HCT116 (cell line): ENCODE measurements at regions not wholly inside any gene's neighbourhood (a gene's known extent, or its start where the extent isn't known, plus 50 kb on each side); places are given as distances from the start of the nearest gene placed in this dataset.

ENCODE experiments used
- ATAC-seq: fragments of 200-7000 bp; cut with Tn5 transposase; 2 replicates; pipeline ENCODE4 v1.9.1; 2020; ENCODE audit warnings: mild to moderate bottlenecking, moderate library complexity
- BruUV-seq: library from RNA; stranded (reverse); fragments of 400-500 nt; replicated peaks from 2 replicates; lab custom pipeline; 2021; lab: Mats Ljungman, UMichigan
- CTCF ChIA-PET: fragments of 300-600 bp; sonication (Branson Sonifier 250); formaldehyde crosslinking; loops from one replicate; lab custom pipeline; 2021; ENCODE audit warnings: antibody characterized with exemption; lab: Charles Lee
- POLR2A ChIA-PET: fragments of 300-600, 350-600 bp; sonication (Branson Sonifier 250); formaldehyde crosslinking; loops from one replicate; lab custom pipeline; 2021; ENCODE audit warnings: antibody characterized with exemption; lab: Charles Lee
- RAD21 ChIA-PET, 2 experiments: fragments of 300-600 bp; sonication (Branson Sonifier 250); formaldehyde crosslinking; loops; one replicate each; lab custom pipeline; 2023; ENCODE audit warnings: low total read pairs in 2 of 2; ENCODE audit not compliant: uncharacterized antibody in 2 of 2, unreplicated experiment in 2 of 2, low non-redundant PET in 1 of 2; lab: Charles Lee
- DNase-seq: peaks from one replicate; pipeline ENCODE4 v3.0.0-alpha.2; 2010; ENCODE audit warnings: low read depth, low spot score
- H2AFZ ChIP-seq: fragments of 200-600 bp; shearing (Covaris generic), sonication (generic); 2 replicates; pipeline ENCODE4 v1.6.1; 2017; ENCODE audit warnings: low read depth, mixed run types, mixed read lengths, antibody characterized with exemption, low read length; ENCODE audit not compliant: poor library complexity, severe bottlenecking
- H3K27ac ChIP-seq: 2 replicates; pipeline ENCODE4 v1.5.1; 2012; ENCODE audit warnings: low read depth, low read length
- H3K27me3 ChIP-seq: fragments of 200-600 bp; sonication (generic); 2 replicates; pipeline ENCODE4 v1.6.1; 2016; ENCODE audit warnings: mixed run types, low read length, mixed read lengths; ENCODE audit not compliant: insufficient read depth
- H3K36me3 ChIP-seq, 2 experiments: fragments of 200-500 bp in 1 of 2; fragments of 200-600 bp in 1 of 2; sonication (Bioruptor generic) in 1 of 2; sonication (generic) in 1 of 2; 2 replicates each; pipeline versions ENCODE4 v1.5.1 to v1.6.1; 2014 to 2016; ENCODE audit warnings: low read length in 2 of 2, inconsistent platforms in 1 of 2, mixed read lengths in 1 of 2, mixed run types in 1 of 2; ENCODE audit not compliant: insufficient read depth in 2 of 2, control insufficient read depth in 1 of 2
- H3K4me1 ChIP-seq, 2 experiments: fragments of 200-600 bp in 1 of 2; sonication (generic) in 1 of 2; 2 replicates each; pipeline versions ENCODE4 v1.5.1 to v1.6.1; 2012 to 2017; ENCODE audit warnings: low read length in 2 of 2, inconsistent platforms in 1 of 2, mild to moderate bottlenecking in 1 of 2, mixed read lengths in 1 of 2, mixed run types in 1 of 2, moderate library complexity in 1 of 2; ENCODE audit not compliant: insufficient read depth in 2 of 2, control insufficient read depth in 1 of 2
- H3K4me2 ChIP-seq: fragments of 200-600 bp; sonication (generic); 2 replicates; pipeline ENCODE4 v1.6.1; 2017; ENCODE audit warnings: mixed run types, low read length, mixed read lengths
- H3K4me3 ChIP-seq, 2 experiments: fragments of 200-600 bp in 1 of 2; sonication (generic) in 1 of 2; replicated peaks in 1 of 2; 2 replicates each; pipeline ENCODE4 v1.5.1; 2011 to 2016; ENCODE audit warnings: low read length in 2 of 2, control low read depth in 1 of 2, low read depth in 1 of 2, mild to moderate bottlenecking in 1 of 2, mixed read lengths in 1 of 2, mixed run types in 1 of 2
- H3K79me2 ChIP-seq: fragments of 200-600 bp; sonication (generic); 2 replicates; pipeline ENCODE4 v1.6.1; 2017; ENCODE audit warnings: mild to moderate bottlenecking, mixed run types, low read length, moderate library complexity, mixed read lengths; ENCODE audit not compliant: insufficient read depth
- H3K9ac ChIP-seq: fragments of 200-600 bp; sonication (generic); 2 replicates; pipeline ENCODE4 v1.6.1; 2016; ENCODE audit warnings: low read length, mixed read lengths
- H3K9me2 ChIP-seq: fragments of 200-600 bp; sonication (generic), shearing (Covaris generic); 2 replicates; pipeline ENCODE4 v1.6.1; 2017; ENCODE audit warnings: mixed run types, mild to moderate bottlenecking, moderate library complexity; ENCODE audit not compliant: insufficient read depth
- H3K9me3 ChIP-seq, 2 experiments: fragments of 200-500 bp in 1 of 2; fragments of 200-600 bp in 1 of 2; sonication (Bioruptor generic) in 1 of 2; sonication (generic) in 1 of 2; 2 replicates each; pipeline ENCODE4 v1.6.1; 2014 to 2017; ENCODE audit warnings: low read length in 2 of 2, mixed read lengths in 2 of 2, inconsistent platforms in 1 of 2, low read depth in 1 of 2, mild to moderate bottlenecking in 1 of 2, mixed run types in 1 of 2, moderate library complexity in 1 of 2; ENCODE audit not compliant: control insufficient read depth in 1 of 2, insufficient read depth in 1 of 2
- H4K20me1 ChIP-seq: fragments of 200-600 bp; sonication (generic), shearing (Covaris generic); 2 replicates; pipeline ENCODE4 v1.6.1; 2017; ENCODE audit warnings: mixed run types, mild to moderate bottlenecking, moderate library complexity; ENCODE audit not compliant: insufficient read depth
- CBX3 ChIP-seq: IDR thresholded peaks from 2 replicates; pipeline ENCODE4 v1.6.1; 2012; ENCODE audit warnings: low read depth
- EGR1 ChIP-seq: IDR thresholded peaks from 2 replicates; pipeline ENCODE4 v1.6.1; 2012; ENCODE audit warnings: low read depth
- ELF1 ChIP-seq: IDR thresholded peaks from 2 replicates; pipeline ENCODE4 v1.6.1; 2012; ENCODE audit warnings: low read depth, borderline replicate concordance
- EZH2 ChIP-seq: fragments of 200-600 bp; sonication (generic); IDR thresholded peaks from 2 replicates; pipeline ENCODE4 v1.6.1; 2017; ENCODE audit warnings: antibody characterized with exemption, mixed run types
- EZH2phosphoT487 ChIP-seq: fragments of 200-600 bp; IDR thresholded peaks from 2 replicates; pipeline ENCODE4 v1.6.1; 2018; ENCODE audit warnings: antibody characterized with exemption, borderline replicate concordance
- FOSL1 ChIP-seq: IDR thresholded peaks from 2 replicates; pipeline ENCODE4 v1.6.1; 2012; ENCODE audit warnings: low read depth
- JUND ChIP-seq: IDR thresholded peaks from 2 replicates; pipeline ENCODE4 v1.6.1; 2012
- POLR2A ChIP-seq: IDR thresholded peaks from 2 replicates; pipeline ENCODE4 v1.7.0; 2011; ENCODE audit warnings: borderline replicate concordance; ENCODE audit not compliant: insufficient read depth, insufficient read length; ENCODE audit errors: extremely low read depth
- POLR2AphosphoS5 ChIP-seq: IDR thresholded peaks from 2 replicates; pipeline ENCODE4 v1.6.1; 2011; ENCODE audit warnings: mild to moderate bottlenecking, low read depth, low read length, moderate library complexity
- RAD21 ChIP-seq: IDR thresholded peaks from 2 replicates; pipeline ENCODE4 v1.6.1; 2012; ENCODE audit warnings: low read depth, mild to moderate bottlenecking
- SIN3A ChIP-seq: IDR thresholded peaks from 2 replicates; pipeline ENCODE4 v1.6.1; 2012; ENCODE audit warnings: low read depth
- SP1 ChIP-seq: IDR thresholded peaks from 2 replicates; pipeline ENCODE4 v1.6.1; 2012; ENCODE audit warnings: low read depth
- SRF ChIP-seq: IDR thresholded peaks from 2 replicates; pipeline ENCODE4 v1.6.1; 2012; ENCODE audit warnings: low read depth
- TCF7L2 ChIP-seq: IDR thresholded peaks from 2 replicates; pipeline ENCODE4 v1.7.0; 2011; ENCODE audit warnings: borderline replicate concordance, inconsistent platforms; ENCODE audit not compliant: insufficient read depth, insufficient read length; ENCODE audit errors: extremely low read depth
- YY1 ChIP-seq: IDR thresholded peaks from 2 replicates; pipeline ENCODE4 v1.6.1; 2011; ENCODE audit warnings: low read length, low read depth, moderate library complexity, mild to moderate bottlenecking; ENCODE audit not compliant: insufficient replicate concordance; ENCODE audit errors: extremely low read depth
- ZFX ChIP-seq: fragments of 450-650 bp; IDR thresholded peaks from 2 replicates; pipeline ENCODE4 v1.6.1; 2017
- ZNF274 ChIP-seq: fragments of 200-500 bp; sonication (Bioruptor generic); IDR thresholded peaks from 2 replicates; pipeline ENCODE4 v1.6.1; 2014; ENCODE audit warnings: mild to moderate bottlenecking, low read depth, low read length, inconsistent platforms
- intact Hi-C: fragments of 100-400 bp; cut with micrococcal nuclease; formaldehyde crosslinking; loops from 2 replicates; pipeline ENCODE4 v1.10.0; 2022
- TF ChIP-seq, protein P1 (sequence below): IDR thresholded peaks from 2 replicates; pipeline ENCODE4 v1.6.1; 2012
- TF ChIP-seq, protein P2 (sequence below): IDR thresholded peaks from 2 replicates; pipeline ENCODE4 v1.6.1; 2011; ENCODE audit warnings: mild to moderate bottlenecking, low read length, moderate library complexity; ENCODE audit not compliant: insufficient replicate concordance; ENCODE audit errors: extremely low read depth
- TF ChIP-seq, protein P3 (sequence below): IDR thresholded peaks from 2 replicates; pipeline ENCODE4 v1.6.1; 2012; ENCODE audit warnings: low read depth

DNA sequence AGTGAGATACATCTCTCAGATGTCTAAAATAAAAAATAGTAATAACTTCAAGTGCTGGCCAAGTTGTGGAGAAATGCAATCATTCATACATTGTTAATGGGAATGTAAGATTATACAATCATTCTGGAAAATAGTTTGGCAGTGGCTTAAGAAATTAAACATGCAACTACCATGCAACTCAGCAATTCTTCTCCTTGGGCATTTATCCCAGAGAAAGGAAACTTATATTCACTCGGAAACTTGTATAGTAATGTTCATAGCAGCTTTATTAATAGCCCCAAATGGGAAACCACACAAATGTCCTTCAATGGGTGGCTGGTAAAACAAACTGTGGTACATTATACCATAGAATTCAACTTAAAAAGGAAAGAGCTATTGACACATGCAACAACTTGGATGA, 274.0 kb upstream of the SPRED2 start:
- BruUV-seq = no TSS peak
- Histone ChIP-seq H3K4me1 (peaks cover 0 to 8% of the 10 kb centered on the region in 2 experiments; a peak in 3 of 4 replicates), H4K20me1 (no peaks in the 10 kb centered on the region), H3K9me2 (no peaks in the 10 kb centered on the region), H3K27ac (no peak overlapping the region), H3K4me2 (no peak overlapping the region), H3K4me3 (no peak overlapping the region), H3K9ac (no peak overlapping the region), H3K27me3 (peaks cover 6% of the 10 kb centered on the region; the same call in 1 of the 2 replicates), H2AFZ (no peak overlapping the region), H3K9me3 (no peaks in the 10 kb centered on the region), H3K79me2 (no peaks in the 10 kb centered on the region), H3K36me3 (no peaks in the 10 kb centered on the region)
- ChIA-PET POLR2A (no interaction called here), CTCF (no interaction called here), RAD21 (no interaction called here)
- no peak for ATAC-seq
- intact Hi-C loops = no loop called here
- DNase-seq = no peak
- TF ChIP-seq FOSL1 (no peak), EZH2 (no peak), EZH2phosphoT487 (no peak), SIN3A (no peak), EGR1 (no peak), YY1 (no peak), RAD21 (no peak), JUND (no peak), TCF7L2 (no peak), POLR2A (no peak), POLR2AphosphoS5 (no peak), SRF (no peak), ZFX (no peak), SP1 (no peak), CBX3 (no peak), ZNF274 (no peak), ELF1 (no peak)
- TF ChIP-seq, protein P1, sequence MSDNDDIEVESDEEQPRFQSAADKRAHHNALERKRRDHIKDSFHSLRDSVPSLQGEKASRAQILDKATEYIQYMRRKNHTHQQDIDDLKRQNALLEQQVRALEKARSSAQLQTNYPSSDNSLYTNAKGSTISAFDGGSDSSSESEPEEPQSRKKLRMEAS = no peak
- TF ChIP-seq, protein P2, sequence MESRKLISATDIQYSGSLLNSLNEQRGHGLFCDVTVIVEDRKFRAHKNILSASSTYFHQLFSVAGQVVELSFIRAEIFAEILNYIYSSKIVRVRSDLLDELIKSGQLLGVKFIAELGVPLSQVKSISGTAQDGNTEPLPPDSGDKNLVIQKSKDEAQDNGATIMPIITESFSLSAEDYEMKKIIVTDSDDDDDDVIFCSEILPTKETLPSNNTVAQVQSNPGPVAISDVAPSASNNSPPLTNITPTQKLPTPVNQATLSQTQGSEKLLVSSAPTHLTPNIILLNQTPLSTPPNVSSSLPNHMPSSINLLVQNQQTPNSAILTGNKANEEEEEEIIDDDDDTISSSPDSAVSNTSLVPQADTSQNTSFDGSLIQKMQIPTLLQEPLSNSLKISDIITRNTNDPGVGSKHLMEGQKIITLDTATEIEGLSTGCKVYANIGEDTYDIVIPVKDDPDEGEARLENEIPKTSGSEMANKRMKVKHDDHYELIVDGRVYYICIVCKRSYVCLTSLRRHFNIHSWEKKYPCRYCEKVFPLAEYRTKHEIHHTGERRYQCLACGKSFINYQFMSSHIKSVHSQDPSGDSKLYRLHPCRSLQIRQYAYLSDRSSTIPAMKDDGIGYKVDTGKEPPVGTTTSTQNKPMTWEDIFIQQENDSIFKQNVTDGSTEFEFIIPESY = no peak
- TF ChIP-seq, protein P3, sequence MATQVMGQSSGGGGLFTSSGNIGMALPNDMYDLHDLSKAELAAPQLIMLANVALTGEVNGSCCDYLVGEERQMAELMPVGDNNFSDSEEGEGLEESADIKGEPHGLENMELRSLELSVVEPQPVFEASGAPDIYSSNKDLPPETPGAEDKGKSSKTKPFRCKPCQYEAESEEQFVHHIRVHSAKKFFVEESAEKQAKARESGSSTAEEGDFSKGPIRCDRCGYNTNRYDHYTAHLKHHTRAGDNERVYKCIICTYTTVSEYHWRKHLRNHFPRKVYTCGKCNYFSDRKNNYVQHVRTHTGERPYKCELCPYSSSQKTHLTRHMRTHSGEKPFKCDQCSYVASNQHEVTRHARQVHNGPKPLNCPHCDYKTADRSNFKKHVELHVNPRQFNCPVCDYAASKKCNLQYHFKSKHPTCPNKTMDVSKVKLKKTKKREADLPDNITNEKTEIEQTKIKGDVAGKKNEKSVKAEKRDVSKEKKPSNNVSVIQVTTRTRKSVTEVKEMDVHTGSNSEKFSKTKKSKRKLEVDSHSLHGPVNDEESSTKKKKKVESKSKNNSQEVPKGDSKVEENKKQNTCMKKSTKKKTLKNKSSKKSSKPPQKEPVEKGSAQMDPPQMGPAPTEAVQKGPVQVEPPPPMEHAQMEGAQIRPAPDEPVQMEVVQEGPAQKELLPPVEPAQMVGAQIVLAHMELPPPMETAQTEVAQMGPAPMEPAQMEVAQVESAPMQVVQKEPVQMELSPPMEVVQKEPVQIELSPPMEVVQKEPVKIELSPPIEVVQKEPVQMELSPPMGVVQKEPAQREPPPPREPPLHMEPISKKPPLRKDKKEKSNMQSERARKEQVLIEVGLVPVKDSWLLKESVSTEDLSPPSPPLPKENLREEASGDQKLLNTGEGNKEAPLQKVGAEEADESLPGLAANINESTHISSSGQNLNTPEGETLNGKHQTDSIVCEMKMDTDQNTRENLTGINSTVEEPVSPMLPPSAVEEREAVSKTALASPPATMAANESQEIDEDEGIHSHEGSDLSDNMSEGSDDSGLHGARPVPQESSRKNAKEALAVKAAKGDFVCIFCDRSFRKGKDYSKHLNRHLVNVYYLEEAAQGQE = no peak
